Stimulated activated CD4-positive, alpha-beta T cell treated with anti-CD3 and anti-CD28 coated beads, Interleukin-15, amount 100 ng/mL, for 24 hours (primary cell): ENCODE measurements at regions not wholly inside any gene's neighbourhood (a gene's known extent, or its start where the extent isn't known, plus 50 kb on each side); places are given as distances from the start of the nearest gene placed in this dataset.

ENCODE experiments used
- DNase-seq: peaks from one replicate; pipeline ENCODE4 v3.0.0-alpha.2; 2020

DNA sequence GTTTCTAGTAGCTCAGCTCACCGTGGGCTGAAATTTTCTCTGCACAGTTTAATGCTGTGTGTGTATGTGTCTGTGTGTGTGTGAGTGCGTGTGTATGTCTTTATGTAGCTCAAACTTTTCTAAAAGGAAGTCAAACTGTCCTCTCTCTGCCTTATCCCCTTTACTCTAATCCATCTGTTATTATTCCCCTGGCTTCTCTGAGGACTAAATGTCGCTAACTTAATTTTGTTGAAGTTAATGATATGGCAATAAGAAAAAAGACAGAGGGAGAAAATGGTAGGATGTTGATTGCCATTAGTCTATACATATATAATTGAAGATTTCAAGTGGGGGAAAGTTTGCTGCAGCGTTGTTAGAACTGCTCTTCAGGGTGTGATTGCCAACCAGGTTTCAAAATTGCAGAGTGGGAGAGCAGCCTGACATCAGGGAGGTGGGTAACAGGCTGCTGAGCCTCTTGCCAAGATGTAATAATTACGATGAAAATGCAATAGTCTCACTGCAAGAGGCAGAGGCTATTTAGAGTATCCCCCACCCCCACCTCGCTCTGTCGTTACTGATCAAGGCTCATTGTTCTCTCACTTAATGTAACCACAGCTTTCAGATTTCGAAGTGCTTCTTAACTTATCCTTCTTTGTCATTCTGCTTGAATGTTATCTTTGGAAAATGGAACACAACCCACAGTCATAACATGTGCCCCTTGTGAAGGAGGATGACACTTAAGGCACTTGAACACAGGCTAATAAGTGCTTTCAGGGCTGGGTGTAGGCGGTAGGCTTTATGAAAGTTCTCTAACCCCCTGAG is 559.0 kb upstream of the PLXNA2 start:
- DNase-seq: no peak

GRCh38 chr1:208807446-208808127 is 563.4 kb upstream of the PLXNA2 start:
- DNase-seq: no peak

GRCh38 chr1:208808301-208808700 is 564.1 kb upstream of the PLXNA2 start:
- no peak for DNase-seq

- no peak for DNase-seq
Measured at GRCh38 chr1:208809876-208810275, 565.7 kb upstream of the PLXNA2 start.

DNA sequence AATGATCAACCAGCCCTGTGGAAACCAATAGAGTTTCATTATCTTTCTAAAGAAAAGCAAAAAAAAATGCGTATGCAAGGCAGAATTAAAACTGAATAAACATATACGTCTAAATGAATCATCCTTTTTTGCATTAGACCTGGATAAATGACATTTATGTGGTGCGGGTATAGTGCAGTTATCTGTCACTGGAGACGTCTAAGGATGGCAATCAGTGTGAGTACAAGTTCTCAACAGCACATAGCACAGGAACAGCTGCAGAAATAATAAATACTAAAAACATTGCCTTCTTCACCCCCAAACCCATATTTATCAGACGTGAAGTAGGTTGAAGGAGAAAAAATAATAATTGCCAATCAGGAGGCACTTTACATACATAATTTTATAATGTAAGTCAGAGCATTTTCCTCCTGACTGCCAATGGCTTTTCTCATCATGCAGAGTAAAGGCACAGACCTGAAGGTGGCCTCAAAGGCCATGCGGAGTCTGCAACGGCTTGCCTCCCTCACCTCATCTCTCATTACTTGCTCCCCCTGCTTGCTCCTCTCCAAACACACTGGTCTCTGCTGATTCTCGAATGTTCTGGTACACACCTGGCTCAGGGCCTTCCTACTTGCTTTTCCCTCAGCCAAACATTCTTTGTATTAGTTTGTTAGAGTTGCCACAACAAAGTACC is 574.7 kb upstream of the PLXNA2 start:
- DNase-seq: no peak

DNA sequence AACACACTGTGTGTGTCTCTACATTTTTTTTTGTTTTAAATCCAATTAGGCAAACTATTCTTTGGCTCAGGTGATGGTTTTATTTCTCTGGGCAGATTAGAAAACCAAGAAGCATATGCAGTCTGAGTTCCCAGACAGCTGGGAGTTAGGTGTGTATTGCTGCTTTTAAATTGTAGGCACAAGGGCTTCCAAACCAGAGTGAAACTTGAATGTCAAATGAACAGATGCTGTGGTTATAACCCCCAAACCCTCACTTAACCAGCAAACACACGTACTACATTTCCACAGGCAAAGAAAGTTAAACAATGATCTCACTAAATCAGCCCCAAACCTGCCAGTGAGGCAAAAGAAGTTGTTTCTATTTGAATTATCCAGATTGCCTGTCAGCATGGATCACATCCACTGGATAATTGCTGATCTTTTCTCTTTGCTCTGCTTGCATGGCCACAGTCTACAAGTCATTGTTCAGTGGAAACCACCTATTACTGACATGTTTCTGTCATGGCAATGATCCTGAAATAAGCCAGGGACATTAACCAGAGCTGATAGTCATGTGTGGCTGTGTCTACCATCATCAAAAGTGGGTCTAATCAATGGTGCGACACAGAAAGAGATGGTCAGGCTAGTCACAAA is 576.5 kb upstream of the PLXNA2 start:
- no peak for DNase-seq

DNA sequence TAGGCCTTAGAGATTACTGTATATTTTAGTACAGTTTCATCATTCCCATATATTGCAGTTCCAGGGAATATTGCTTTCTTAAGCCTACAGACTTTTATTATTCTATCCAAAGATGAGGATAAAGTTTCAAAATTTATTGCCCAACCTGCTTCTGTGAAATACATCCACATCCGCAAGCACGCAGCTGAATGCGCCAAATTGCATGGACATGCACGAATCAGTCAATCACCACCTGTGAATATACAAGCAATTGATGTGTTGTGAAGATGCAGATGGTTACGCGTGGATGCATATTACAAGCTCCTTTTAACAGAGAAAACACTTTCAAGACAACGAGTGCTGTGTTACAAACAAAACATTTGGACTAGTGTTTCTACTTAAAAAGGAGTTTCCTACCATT is 577.8 kb upstream of the PLXNA2 start:
- no peak for DNase-seq

- DNase-seq: no peak
Measured at GRCh38 chr1:208825300-208825699, 581.1 kb upstream of the PLXNA2 start.

DNA sequence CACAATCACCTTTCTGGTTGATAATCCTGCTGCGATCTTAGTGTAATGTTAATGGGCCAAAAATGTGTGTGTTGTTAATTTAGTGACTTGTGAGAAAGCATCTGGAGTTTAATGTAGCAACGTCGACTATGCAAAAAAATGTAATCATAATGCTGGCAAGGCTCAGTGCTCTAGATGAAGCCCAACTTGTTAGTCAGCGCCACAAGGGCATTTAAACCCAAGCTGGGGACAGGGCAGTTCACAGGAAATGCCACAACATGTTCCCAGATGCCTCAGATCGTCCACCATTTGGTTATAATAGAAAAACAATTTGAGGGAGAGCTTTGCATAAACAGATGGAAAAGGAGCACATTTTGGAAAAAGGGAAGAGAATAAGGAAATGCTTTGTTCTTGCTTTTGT is 585.4 kb upstream of the PLXNA2 start:
- no peak for DNase-seq

- DNase-seq: no peak
Measured at GRCh38 chr1:208834381-208835096, 590.4 kb upstream of the PLXNA2 start.

DNA sequence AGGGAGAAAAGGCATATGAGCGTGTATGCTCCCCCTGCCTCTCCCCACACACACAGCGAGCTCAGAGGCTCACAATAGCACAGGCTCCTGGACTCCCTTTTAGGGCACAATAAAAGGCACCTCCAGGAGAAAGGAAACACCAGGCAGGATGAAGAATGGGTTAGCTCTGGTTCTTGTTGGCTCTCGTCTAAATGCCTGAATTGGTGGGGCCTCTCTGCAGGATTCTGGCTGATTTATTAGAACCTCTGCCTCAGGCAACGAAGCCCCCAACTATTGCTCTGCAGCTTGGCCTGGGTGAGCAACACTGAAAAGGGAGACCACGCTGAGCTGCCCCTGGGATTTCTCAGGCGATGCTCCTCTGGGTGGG is 590.9 kb upstream of the PLXNA2 start:
- DNase-seq: no peak

- DNase-seq: no peak
Measured at GRCh38 chr1:208835781-208836180, 591.6 kb upstream of the PLXNA2 start.

DNA sequence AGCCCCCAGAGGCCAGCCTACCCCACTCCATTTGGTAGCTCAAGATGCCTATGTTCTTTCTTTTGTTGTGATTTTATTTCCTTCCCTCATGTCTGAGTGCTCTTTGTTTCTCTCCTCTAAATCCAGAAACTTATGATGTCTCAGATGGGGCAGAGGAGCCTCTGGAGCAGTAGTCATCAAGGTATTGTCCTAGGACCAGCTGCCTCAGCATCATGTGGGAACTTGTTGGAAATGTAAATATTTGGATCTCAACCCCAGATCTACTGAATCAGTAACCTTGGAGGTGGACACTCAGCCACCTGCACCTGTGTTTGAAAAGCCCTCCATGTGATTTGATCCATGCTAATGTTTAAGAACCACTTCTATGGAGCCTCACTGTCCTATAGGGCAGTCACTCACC is 593.1 kb upstream of the PLXNA2 start:
- no peak for DNase-seq

- no peak for DNase-seq
Measured at GRCh38 chr1:208841436-208841835, 597.3 kb upstream of the PLXNA2 start.

- no peak for DNase-seq
Measured at GRCh38 chr1:208842451-208842850, 598.3 kb upstream of the PLXNA2 start.

DNA sequence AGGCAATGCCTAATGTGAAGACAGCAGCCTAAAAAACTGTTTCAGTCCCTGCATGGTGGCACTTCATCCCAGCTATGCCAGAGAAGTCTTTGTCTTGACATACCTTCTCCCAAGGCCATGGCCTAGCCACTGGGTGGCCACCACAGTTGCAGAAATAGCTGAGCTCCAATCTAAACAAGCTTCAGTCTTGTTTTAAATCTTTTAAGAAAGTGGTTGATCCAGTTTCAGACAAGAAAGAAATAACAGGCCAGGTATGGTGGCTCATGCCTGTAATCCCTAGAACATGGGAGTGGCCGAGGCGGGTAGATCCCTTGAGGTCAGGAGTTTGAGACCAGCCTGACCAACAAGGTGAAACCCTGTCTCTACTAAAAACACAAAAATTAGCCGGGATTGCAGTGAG is 600.0 kb upstream of the PLXNA2 start:
- no peak for DNase-seq

- no peak for DNase-seq
Measured at GRCh38 chr1:208848854-208849253, 604.7 kb upstream of the PLXNA2 start.

- no peak for DNase-seq
Measured at GRCh38 chr1:208850442-208850841, 606.3 kb upstream of the PLXNA2 start.

- DNase-seq: no peak
Measured at GRCh38 chr1:208851366-208851765, 607.2 kb upstream of the PLXNA2 start.

DNA sequence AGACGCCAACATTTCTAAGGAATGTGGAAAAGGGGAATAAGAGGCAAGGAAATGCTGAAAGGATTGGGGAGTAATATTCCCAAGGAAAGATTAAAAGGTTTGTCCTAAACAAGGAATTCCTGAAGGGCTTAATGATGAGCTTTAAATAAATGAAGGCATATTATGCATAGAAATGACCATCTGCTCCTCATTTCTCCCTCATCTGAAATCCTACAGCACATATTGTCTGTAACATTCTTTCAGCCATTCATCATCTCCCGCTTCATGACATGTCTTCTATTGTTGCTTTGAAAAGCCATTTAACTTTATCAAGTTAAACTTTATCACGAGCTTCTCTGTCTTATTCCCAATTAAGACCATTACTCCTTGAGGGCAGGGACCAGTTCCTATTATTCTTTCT is 608.7 kb upstream of the PLXNA2 start:
- no peak for DNase-seq

DNA sequence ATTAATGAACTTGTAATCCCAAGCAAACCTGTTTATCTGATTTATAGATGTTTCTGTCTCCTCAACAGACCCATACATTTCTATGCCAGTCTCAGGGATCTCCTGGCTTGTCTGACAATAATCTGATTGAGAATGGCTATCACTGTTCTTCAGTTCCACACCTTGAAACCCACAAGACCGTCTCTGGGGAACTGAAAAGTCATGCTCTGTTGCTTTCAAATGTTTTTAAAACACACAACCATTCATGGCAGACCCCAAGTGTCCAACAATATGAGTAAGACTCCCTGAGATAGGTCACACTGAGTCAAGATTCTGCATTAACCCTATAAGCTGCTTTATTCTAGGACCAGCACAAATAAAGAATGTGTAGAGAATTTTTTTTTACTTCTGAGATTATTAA is 611.2 kb upstream of the PLXNA2 start:
- no peak for DNase-seq

DNA sequence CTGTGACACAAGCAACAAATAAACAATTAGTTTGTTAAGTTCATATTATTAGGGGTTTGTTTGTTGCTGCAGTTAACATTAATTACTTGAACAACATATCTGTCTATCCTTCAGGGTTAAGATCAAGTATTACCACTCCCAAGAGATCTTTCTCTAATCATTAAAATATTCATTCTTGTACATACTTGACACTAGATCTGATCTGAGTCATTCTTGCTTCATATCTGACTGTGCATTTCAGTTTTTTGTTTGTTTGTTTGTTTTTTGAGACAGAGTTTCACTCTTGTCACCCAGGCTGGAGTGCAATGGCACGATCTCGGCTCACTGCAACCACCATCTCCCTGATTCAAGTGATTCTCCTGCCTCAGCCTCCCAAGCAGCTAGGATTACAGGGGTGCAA is 613.3 kb upstream of the PLXNA2 start:
- DNase-seq: no peak

- no peak for DNase-seq
Measured at GRCh38 chr1:208858738-208859137, 614.6 kb upstream of the PLXNA2 start.
